ENCODE measurements at regions not wholly inside any gene's neighbourhood (a gene's known extent, or its start where the extent isn't known, plus 50 kb on each side); places are given as distances from the start of the nearest gene placed in this dataset.

GRCh38 chr6:145483191-145483996 lies 251.9 kb downstream of the EPM2A start:
- DNase-seq = no peak

- DNase-seq = no peak
Observed at GRCh38 chr6:145485288-145485687, 250.0 kb downstream of the EPM2A start.

GRCh38 chr6:145486306-145486705 lies 249.0 kb downstream of the EPM2A start:
- DNase-seq = no peak

GRCh38 chr6:145489583-145489982 lies 245.7 kb downstream of the EPM2A start:
- no peak for DNase-seq

- DNase-seq = no peak
Observed at GRCh38 chr6:145490068-145490467, 245.3 kb downstream of the EPM2A start.

- no peak for DNase-seq
Observed at GRCh38 chr6:145491126-145491525, 244.2 kb downstream of the EPM2A start.

GRCh38 chr6:145497006-145497405 lies 238.3 kb downstream of the EPM2A start:
- DNase-seq = no peak

- no peak for DNase-seq
Observed at GRCh38 chr6:145498425-145498824, 236.9 kb downstream of the EPM2A start.

GRCh38 chr6:145502416-145502815 lies 232.9 kb downstream of the EPM2A start:
- DNase-seq = no peak

GRCh38 chr6:145506136-145506535 lies 229.2 kb downstream of the EPM2A start:
- no peak for DNase-seq

GRCh38 chr6:145506565-145506964 lies 228.8 kb downstream of the EPM2A start:
- no peak for DNase-seq

- DNase-seq = no peak
Observed at GRCh38 chr6:145507239-145507638, 228.1 kb downstream of the EPM2A start.

- no peak for DNase-seq
Observed at GRCh38 chr6:145508107-145508506, 227.2 kb downstream of the EPM2A start.

GRCh38 chr6:145517492-145517891 lies 217.8 kb downstream of the EPM2A start:
- no peak for DNase-seq

GRCh38 chr6:145525038-145525437 lies 210.3 kb downstream of the EPM2A start:
- DNase-seq = no peak

- DNase-seq = no peak
Observed at GRCh38 chr6:145529582-145529981, 205.7 kb downstream of the EPM2A start.

GRCh38 chr6:145530454-145530853 lies 204.9 kb downstream of the EPM2A start:
- DNase-seq = no peak

- DNase-seq = no peak
Observed at GRCh38 chr6:145531032-145531431, 204.3 kb downstream of the EPM2A start.

- DNase-seq = no peak
Observed at GRCh38 chr6:145531822-145532221, 203.5 kb downstream of the EPM2A start.

- peak; percentile 60 for DNase-seq
Observed at GRCh38 chr6:145532361-145532760, 203.0 kb downstream of the EPM2A start.

- no peak for DNase-seq
Observed at GRCh38 chr6:145534989-145535388, 200.3 kb downstream of the EPM2A start.

- DNase-seq = no peak
Observed at GRCh38 chr6:145538989-145539388, 196.3 kb downstream of the EPM2A start.

- DNase-seq = peak; percentile 65
Observed at GRCh38 chr6:145539831-145540230, 195.5 kb downstream of the EPM2A start.

- DNase-seq = no peak
Observed at GRCh38 chr6:145540741-145541140, 194.6 kb downstream of the EPM2A start.

GRCh38 chr6:145544041-145544440 lies 191.3 kb downstream of the EPM2A start:
- DNase-seq = peak; percentile 80

Measured in islet precursor cell (in vitro differentiated cells).